LNCAP (cell line): ENCODE measurements at regions not wholly inside any gene's neighbourhood (a gene's known extent, or its start where the extent isn't known, plus 50 kb on each side); places are given as distances from the start of the nearest gene placed in this dataset.

Source experiments
- TF ChIP-seq, protein P1 (sequence below): fragments of 450-650 bp; IDR thresholded peaks from 2 replicates; pipeline ENCODE4 v1.5.1; 2017; ENCODE audit warnings: mild to moderate bottlenecking

- TF ChIP-seq, protein P1, sequence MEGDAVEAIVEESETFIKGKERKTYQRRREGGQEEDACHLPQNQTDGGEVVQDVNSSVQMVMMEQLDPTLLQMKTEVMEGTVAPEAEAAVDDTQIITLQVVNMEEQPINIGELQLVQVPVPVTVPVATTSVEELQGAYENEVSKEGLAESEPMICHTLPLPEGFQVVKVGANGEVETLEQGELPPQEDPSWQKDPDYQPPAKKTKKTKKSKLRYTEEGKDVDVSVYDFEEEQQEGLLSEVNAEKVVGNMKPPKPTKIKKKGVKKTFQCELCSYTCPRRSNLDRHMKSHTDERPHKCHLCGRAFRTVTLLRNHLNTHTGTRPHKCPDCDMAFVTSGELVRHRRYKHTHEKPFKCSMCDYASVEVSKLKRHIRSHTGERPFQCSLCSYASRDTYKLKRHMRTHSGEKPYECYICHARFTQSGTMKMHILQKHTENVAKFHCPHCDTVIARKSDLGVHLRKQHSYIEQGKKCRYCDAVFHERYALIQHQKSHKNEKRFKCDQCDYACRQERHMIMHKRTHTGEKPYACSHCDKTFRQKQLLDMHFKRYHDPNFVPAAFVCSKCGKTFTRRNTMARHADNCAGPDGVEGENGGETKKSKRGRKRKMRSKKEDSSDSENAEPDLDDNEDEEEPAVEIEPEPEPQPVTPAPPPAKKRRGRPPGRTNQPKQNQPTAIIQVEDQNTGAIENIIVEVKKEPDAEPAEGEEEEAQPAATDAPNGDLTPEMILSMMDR, result no peak
These were observed 409.9 kb downstream of the MZT1 start for GRCh38 chr13:72317346-72318109.

DNA sequence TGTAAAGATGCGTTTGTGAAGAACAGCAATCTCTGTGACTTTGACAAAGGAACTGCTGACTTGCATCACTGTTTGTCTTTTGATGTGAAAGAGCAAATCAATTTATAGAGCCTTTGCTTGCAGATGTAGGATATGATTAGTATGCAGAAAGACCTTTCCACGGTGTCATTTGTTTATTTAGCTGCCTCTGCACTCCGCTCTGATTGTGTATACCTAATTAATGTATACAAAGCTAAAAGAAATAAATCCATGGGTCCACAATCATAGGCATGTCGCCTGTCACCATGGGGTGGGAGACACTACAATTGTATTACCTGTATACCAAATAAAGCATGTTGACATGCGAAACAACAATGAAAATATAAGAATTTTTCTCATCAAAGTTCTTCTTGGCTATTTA, 410.7 kb downstream of the MZT1 start:
- TF ChIP-seq, protein P1, result no peak

GRCh38 chr13:72315312-72315711, 412.1 kb downstream of the MZT1 start:
- TF ChIP-seq, protein P1, result no peak

DNA sequence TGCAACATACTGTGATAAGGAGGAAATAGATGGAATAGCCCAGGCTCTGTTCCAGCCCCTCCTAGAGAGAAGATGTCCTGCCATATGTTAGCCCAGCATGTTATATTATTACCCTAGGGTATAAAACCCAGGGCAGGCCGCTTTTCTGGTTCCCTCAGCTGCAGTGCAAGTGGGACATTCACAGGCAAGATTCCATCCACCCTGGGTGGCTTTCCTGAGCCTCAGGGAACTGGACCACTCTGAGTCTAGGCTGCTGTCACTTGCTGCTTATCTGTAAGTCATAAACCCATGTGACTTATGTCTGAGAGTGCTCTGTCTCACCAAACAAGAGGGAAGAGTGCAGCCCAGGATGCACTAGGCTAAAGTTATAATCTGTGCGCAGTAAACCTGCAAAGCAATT, 413.2 kb downstream of the MZT1 start:
- TF ChIP-seq, protein P1, result no peak

GRCh38 chr13:72313546-72313945, 413.9 kb downstream of the MZT1 start:
- TF ChIP-seq, protein P1, result no peak

- TF ChIP-seq, protein P1, result no peak
These were observed 423.3 kb downstream of the MZT1 start for GRCh38 chr13:72303941-72304746.

GRCh38 chr13:72296246-72296645, 429.2 kb upstream of the DACH1 start:
- TF ChIP-seq, protein P1, result no peak
